ENCODE measurements at regions not wholly inside any gene's neighbourhood (a gene's known extent, or its start where the extent isn't known, plus 50 kb on each side); places are given as distances from the start of the nearest gene placed in this dataset.
"Not testable (repeated sequence)": the region's sequence is repeated elsewhere in the genome, so short reads cannot be mapped to it uniquely, and the experiment has no call there.

DNA sequence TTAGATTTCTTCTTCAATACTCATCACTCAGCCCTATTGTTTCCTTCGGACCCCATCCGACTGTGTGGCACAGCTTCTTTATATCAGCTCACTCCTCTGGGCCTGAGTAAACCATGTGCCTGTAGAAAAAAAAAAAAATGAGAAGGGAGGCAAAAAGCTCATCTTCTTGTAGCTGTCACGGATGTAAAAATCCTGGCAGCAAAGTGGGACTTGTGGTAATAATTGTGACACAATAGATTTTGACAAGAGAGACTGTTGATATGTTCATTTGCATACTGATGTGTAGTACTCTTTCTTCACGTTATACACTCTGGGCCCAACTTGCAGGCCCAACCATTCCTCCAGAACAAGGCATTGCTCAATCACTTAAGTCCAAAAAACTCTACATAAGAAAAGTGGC, 270.0 kb upstream of the SMIM21 start:
- Histone ChIP-seq H3K36me3 (no peaks in the 10 kb centered on the region), H3K27ac (no peak overlapping the region), H3K9me3 (no peaks in the 10 kb centered on the region), H3K4me3 (no peak overlapping the region), H3K27me3 (no peaks in the 10 kb centered on the region), H3K4me1 (no peaks in the 10 kb centered on the region)
- no peak for DNase-seq
- no peak for ATAC-seq
- TF ChIP-seq, protein P1, sequence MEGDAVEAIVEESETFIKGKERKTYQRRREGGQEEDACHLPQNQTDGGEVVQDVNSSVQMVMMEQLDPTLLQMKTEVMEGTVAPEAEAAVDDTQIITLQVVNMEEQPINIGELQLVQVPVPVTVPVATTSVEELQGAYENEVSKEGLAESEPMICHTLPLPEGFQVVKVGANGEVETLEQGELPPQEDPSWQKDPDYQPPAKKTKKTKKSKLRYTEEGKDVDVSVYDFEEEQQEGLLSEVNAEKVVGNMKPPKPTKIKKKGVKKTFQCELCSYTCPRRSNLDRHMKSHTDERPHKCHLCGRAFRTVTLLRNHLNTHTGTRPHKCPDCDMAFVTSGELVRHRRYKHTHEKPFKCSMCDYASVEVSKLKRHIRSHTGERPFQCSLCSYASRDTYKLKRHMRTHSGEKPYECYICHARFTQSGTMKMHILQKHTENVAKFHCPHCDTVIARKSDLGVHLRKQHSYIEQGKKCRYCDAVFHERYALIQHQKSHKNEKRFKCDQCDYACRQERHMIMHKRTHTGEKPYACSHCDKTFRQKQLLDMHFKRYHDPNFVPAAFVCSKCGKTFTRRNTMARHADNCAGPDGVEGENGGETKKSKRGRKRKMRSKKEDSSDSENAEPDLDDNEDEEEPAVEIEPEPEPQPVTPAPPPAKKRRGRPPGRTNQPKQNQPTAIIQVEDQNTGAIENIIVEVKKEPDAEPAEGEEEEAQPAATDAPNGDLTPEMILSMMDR (IDR thresholded peaks at IDR 0.05): no peak
- intact Hi-C loops (cut with DNase I): no loop called here

DNA sequence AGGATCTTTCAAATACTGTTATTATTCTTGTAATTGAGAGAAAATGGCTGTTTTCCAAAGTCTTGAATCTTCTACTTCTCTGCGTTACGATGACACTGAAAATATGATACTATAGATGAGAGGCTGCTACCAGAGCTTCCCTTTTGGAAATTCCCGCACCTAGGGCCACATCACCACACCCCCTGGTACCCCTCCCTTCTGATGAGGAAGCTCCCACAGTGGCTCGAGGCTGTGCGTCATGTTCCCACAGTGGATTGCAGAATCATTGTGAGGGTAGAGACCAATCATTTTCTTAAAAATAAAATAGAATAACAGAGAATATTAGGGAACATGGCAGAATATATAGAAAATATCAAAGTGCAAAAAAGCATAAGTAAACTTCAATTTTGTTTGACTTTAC, 268.9 kb upstream of the SMIM21 start:
- TF ChIP-seq, protein P1 (IDR thresholded peaks at IDR 0.05): no peak
- intact Hi-C loops (cut with DNase I): no loop called here
- H3K27me3 ChIP-seq: no peaks in the 10 kb centered on the region
- no peak overlapping the region for H3K4me3 ChIP-seq
- no peak for ATAC-seq
- H3K36me3 ChIP-seq: no peaks in the 10 kb centered on the region
- H3K27ac ChIP-seq: no peak overlapping the region
- no peaks in the 10 kb centered on the region for H3K9me3 ChIP-seq
- H3K4me1 ChIP-seq: no peaks in the 10 kb centered on the region
- no peak for DNase-seq

DNA sequence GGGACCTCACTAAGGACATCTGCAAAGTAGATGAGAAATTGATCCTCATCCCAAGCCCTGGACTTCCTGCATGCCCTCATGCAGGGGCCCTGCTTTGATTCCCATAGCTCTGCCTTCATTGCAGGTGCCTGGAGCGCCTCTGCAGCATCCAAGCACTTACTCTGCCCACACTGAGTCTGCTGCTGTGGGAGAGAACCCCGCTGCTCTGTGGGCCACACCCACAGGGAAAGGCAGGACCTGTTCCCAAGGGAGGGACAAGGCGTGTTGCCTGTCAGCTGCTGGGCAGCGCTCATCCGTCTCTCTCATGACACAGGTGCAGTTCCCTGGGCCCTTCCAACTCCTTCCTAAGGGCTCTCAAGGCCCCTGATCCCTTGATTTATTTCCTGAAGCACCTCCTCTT, 266.8 kb upstream of the SMIM21 start:
- H3K27ac ChIP-seq: no peak overlapping the region
- H3K27me3 ChIP-seq: no peaks in the 10 kb centered on the region
- ATAC-seq: no peak
- intact Hi-C loops (cut with DNase I): no loop called here
- no peak overlapping the region for H3K4me3 ChIP-seq
- TF ChIP-seq, protein P1 (IDR thresholded peaks at IDR 0.05): no peak
- no peaks in the 10 kb centered on the region for H3K36me3 ChIP-seq
- H3K9me3 ChIP-seq: no peaks in the 10 kb centered on the region
- H3K4me1 ChIP-seq: no peaks in the 10 kb centered on the region
- DNase-seq: no peak

DNA sequence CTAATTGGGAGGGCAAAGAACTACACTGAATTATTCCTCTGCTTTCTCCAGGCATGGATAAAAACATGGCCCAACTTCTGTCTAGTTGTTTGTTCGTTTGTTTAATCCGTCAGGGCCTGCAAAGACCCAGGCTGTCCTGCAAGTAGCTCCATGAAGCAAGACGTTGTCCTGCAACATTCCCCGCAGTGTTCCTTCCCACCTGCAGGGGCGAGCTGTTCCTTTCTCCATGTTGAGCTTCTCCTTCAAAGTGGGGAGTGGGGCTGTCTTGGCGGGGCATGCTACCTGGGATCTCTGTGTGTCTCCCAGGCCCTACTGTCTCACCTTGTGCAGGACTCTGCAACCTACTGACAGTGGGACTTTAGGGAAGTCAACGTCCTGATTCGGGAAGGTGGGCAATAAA, 264.0 kb upstream of the SMIM21 start:
- no peaks in the 10 kb centered on the region for H3K36me3 ChIP-seq
- TF ChIP-seq, protein P1 (IDR thresholded peaks at IDR 0.05): no peak
- no peaks in the 10 kb centered on the region for H3K9me3 ChIP-seq
- intact Hi-C loops (cut with DNase I): no loop called here
- H3K27me3 ChIP-seq: peaks cover 2% of the 10 kb centered on the region
- H3K4me3 ChIP-seq: no peak overlapping the region
- no peaks in the 10 kb centered on the region for H3K4me1 ChIP-seq
- H3K27ac ChIP-seq: no peak overlapping the region
- ATAC-seq: no peak
- DNase-seq: no peak

DNA sequence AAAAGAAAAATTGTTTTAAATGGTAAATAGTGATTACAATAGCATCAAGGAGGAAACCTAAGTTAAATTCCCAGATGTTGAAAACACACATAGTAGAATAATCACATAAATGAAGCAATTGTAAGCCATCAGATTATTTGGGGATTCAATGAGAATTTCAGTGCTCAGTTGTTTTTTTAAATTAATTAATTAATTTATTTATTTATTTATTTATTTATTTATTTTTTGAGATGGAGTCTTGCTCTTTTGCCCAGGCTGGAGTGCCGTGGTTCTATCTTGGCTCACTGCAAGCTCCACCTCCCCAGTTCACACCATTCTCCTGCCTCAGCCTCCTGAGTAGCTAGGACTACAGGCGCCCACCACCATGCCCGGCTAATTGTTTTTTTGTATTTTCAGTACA, 262.8 kb upstream of the SMIM21 start:
- H3K4me3 ChIP-seq; H3K27ac ChIP-seq; intact Hi-C loops (cut with DNase I); H3K36me3 ChIP-seq; DNase-seq; H3K4me1 ChIP-seq; H3K9me3 ChIP-seq; ATAC-seq; H3K27me3 ChIP-seq: not testable (repeated sequence)

DNA sequence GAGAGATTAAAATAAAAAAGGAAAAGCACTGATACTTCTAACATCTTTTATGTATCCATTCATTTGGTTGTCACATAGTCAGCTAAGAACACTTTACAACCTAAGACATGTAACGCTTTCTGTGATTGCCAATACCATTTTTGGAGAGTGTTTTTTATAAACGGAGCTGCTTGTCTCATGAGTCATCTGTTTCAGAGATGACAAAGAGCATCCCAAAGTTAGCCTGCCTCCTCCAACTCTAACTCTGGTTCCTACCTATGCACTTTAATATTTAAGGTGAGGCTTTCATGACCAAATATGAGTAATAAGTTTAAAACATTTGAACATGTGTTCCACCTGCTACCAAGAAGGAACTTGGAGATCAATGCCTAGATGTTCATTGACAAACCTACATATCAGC, 260.1 kb upstream of the SMIM21 start:
- H3K4me3 ChIP-seq: no peak overlapping the region
- H3K4me1 ChIP-seq: no peaks in the 10 kb centered on the region
- intact Hi-C loops (cut with DNase I): no loop called here
- no peaks in the 10 kb centered on the region for H3K9me3 ChIP-seq
- peaks cover 2% of the 10 kb centered on the region for H3K27me3 ChIP-seq
- no peaks in the 10 kb centered on the region for H3K36me3 ChIP-seq
- TF ChIP-seq, protein P1 (IDR thresholded peaks at IDR 0.05): no peak
- no peak overlapping the region for H3K27ac ChIP-seq
- DNase-seq (no peak), ATAC-seq (no peak)
